Activated CD8-positive, alpha-beta memory T cell treated with anti-CD3 and anti-CD28 coated beads for 24 hours (primary cell): ENCODE measurements at regions not wholly inside any gene's neighbourhood (a gene's known extent, or its start where the extent isn't known, plus 50 kb on each side); places are given as distances from the start of the nearest gene placed in this dataset.
A peak's percentile ranks its signal among the peaks of the same experiment; 100 is the strongest.

Experiments used
- DNase-seq: peaks from one replicate; pipeline ENCODE4 v3.0.0-alpha.2; 2020

DNA sequence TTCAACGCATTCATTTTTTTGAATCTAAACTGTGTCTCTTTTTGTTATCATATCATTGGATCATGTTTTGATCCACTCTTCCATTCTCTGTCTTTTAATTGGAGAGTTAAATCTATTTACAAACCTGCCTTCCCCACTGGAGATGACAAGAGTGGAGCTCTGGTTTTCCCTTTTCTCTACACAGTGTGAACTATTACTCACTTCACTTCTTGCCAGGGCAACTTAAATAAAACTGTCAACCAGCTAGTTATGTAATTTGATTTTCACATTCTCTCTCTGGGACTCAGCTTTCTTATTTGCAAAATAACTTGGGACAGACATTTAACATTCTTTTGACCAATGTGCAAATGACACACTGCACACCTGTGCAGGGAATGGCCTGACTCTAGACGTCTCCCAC lies 230.8 kb upstream of the CST7 start:
- DNase-seq = no peak

DNA sequence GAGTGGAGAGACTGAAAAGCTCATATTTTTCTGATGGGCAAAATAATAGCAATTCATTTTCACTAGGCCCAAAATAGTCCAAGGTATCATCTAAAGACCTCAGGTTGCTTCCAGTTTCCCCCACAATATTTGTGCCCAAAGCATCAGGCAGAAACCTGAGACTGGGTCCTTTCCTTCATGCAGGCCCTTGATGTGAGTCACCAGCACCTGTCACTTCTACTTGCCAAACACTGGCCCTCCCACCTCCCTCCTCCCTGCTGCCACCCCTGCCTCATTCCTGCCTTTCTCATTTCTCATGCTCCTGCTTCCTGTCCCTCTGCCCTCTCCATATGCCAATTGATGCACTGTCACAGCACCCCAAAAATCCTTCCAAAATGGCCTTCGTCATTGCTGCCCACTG lies 230.4 kb upstream of the CST7 start:
- DNase-seq = peak; percentile 19

DNA sequence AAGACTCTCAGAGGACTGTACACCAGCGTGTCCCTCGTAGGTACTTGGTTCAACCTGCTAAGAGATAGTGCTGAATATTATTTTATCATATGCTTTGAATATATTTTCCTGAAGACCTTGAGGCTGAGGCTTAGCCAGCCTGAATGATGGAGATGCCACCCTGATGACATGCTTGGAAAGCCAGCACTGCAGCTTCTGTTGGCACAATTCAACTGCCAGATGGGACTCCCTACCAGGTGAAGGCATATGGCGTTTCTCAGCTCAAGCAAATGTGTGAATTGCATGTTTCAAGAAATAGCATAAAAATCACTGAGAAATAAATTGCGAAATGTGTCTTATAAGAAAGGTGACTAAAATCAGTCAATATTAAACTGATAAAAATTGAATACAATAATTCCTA lies 228.1 kb upstream of the CST7 start:
- DNase-seq = peak; percentile 9

DNA sequence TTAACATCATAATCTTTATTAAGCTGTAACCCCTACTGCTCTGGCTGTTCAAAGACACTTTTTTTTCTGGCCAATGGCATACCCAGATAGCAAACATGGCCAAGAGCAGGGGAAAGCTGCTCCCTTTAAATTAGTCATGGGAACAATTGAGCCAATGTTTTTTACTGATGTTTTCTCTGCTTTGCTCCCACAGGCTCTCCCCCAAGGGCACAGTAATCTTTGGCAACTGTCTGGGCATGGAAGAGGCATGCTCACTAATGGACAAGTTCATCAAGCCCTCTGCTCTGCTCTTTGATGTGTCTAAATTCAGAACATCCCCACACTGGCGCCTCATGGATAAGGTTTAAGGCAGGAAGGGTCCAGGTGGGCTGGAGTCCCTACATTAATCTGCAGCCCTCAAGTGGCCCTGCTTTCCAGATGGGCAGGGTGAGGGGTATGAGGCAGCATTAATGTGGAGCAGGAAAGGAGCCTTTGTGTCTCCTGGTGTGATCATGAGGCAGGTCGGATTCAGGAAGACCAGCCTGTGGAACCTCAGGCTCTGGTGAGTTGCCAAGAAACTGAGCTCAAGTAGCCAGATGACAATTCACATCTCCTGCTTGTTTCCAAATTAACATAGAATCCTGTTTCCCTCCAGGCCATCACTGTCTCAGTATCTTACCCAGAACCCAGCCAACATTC lies 227.0 kb upstream of the CST7 start:
- DNase-seq = peak; percentile 35

DNA sequence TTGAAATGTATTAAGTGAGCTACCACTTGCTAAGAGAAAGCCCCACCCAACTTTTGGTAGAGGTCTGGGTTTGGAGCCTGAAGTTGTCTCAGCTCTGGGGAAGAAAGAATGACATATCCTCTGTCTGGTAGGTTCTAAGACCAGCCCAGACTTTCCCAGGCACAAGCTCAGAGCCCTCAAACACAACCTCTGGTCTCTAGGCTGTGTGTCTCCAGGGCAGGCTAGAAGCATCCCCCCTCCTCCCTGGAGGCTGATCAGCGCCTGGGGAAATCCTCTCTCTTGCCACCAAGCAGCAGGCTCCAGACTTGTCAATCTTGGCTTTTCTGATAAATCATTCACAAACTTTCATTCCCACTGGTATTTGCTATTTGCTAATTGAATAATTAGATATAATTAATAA lies 226.5 kb upstream of the CST7 start:
- peak; percentile 24 for DNase-seq

DNA sequence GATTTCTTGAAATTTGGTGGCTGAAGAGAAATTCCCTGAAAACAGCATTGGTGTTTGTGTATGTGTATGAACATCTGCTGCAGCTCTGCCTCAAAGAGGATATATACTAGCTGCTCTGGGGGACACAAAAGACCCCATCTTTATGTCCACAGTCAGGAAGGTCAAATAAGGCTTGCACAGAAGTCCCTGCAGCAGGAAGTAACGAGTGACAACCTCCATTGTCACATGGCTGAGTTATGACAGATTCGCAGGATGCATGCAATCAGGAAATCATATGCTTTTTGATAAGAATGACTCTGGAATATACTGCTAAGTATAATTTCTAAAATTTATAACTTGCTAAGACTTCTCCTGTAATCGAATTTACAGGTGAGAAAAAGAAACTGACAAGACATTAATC lies 225.9 kb upstream of the CST7 start:
- peak; percentile 11 for DNase-seq

DNA sequence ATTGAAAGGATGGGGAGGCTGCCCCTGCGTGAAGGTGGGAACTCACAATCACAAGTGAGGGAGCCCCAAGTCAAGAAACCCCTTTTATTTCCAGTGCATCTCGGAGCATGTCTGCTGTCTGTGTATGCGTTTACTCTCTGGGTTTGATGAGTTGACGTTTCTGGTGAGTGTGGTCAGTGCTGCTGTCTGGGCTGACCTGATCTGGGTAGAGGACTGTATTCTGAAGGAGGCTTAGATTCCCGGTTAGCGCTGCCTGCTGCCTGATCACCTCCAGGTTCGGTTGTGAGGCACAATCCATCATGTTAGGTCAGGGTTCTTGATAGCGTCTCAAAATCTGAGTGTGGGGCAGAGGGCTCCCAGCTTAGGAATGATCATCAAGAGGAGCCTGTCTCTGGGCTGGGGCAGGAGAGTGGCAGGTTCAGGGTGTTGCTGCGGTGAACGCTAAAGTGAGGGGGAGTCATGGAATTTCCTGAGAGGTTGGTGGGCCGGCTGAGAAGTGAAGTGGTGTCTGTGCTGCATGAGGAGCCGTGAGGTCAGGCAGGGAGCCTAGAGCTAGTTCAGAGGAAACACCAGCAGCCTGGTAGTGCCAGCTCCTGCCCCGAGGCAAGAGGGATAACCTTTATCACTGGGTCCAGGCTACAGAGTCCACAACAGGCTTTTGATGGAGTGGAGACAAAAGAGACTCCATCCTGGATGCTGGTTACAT lies 225.3 kb upstream of the CST7 start:
- peak; percentile 37 for DNase-seq

DNA sequence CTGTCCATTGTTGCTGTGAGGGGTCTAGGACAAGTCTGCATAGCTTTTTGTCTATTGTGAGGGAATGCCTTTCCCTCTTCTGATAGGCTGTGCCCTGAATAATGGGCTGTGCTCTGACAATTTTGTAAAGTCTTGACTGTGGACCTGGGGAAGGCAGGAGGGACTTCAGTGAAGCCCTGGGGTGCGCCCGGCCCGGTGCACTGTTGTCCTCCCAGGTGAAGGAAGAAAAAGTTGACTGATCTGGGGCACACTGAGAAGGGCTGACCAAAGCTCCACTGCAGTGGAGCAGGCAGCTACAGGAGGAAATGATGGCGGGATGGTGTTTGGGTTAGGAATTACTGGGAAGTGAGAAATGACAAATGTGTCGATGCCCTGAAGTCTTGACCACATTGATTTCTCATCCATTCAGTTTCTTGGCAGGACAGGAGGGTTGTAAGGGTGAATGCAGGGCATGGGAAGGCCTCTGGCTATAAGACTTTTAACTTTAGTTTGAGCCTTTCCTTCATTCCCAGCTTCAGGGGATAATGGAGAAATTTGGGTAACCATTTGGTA lies 224.0 kb upstream of the CST7 start:
- peak; percentile 7 for DNase-seq

DNA sequence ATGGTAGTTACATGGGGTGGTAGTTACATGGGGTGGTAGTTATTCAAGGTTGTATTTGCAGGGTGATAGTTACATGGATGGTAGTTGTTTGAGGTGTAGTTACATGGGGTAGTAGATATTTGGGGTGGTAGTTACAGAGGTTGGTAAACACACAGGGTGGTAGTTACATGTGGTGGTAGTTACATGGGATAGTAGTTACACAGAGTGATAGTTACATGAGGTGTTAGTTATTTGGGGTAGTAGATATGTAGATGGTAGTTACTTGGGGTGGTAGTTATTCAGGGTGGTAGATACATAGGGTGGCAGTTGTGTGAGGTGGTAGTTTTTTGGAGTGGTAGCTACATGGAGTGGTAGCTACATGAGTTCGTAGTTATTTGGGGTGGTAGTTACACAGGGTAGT lies 221.3 kb upstream of the CST7 start:
- DNase-seq = no peak

DNA sequence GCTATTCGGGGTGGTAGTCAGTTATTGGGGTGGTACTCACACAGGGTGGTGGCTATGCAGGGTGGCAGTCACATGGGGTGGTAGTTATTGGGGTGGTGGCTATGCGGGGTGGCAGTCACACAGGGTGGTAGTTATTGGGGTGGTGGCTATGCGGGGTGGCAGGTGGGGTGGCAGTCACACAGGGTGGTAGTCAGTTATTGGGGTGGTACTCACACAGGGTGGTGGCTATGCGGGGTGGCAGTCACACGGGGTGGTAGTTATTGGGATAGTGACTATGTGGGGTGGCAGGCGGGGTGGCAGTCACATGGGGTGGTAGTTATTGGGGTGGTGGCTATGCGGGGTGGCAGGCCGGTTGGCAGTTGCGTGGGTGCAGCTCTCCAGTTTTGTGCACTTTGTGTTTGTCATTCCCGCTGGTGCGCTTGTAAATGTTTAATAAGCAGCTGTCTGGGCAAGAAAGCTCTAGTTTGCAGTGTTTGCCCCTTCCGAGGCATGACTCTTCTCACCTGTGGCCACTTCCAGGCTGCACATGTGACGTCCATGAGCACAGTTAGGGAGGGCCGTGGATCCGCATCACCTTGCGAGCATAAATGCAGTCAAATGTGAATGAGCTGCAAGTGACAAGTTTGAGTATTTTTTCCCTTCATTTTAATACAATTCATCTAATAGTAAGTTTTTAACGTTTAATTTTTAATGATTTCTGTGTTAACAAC lies 219.0 kb upstream of the CST7 start:
- peak; percentile 32 for DNase-seq

DNA sequence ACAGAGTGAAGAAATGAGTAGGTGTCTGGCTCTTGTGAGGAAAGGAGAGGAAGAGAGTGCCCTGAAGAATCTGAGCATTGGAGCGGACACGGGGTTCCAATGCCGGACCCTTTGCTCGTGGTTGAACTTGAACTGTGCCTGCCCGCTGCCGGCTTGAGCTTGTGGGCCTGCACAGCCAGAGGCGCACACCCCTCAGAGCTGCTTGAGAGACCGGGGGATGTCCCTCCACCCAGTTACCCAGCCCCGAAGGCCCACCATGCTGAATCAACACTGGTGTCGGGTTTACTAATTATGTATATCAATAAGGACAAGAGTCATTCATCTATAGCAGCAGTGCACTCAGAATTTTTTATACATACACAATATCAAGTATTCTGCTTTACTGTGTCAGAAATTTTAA lies 218.3 kb upstream of the CST7 start:
- DNase-seq = peak; percentile 28

DNA sequence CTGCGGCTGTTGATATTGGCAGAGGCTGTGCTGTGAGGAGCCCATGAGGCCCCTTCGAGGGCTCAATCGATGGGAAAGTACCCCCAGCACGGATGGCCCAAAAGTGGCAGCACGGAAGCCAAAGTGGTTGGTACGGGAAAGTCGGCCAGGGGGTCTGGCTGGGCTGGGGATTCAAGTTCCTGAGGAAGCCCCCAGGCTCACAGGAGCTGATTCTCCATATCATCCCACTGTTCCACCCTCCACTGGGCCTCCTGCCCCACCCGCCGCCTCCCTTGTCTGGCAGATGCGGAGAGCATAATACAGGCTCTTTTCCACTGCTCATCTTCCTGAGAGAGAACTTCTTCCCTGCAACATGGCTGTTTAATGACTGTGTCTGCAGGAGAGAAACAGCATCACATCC lies 217.8 kb upstream of the CST7 start:
- DNase-seq = peak; percentile 46

DNA sequence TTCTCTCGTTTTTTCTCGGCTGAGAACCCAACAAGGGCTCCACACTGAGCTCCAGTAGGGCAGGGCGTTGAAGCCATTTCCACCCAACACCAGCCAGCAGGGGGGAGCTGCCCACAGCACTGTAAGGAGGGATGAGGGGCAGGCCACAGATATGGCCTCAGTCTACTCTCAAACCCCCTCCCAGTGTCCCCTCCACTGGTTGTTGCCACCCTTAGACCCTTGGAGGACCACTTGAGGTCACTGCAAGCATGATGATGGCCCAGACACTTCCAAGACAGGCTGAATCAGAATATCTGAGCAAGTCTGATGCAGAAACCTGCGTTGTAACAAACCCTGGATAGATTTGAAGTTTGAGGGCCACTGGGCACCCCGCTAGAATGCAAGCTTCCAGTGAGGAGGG lies 217.0 kb upstream of the CST7 start:
- peak; percentile 37 for DNase-seq

DNA sequence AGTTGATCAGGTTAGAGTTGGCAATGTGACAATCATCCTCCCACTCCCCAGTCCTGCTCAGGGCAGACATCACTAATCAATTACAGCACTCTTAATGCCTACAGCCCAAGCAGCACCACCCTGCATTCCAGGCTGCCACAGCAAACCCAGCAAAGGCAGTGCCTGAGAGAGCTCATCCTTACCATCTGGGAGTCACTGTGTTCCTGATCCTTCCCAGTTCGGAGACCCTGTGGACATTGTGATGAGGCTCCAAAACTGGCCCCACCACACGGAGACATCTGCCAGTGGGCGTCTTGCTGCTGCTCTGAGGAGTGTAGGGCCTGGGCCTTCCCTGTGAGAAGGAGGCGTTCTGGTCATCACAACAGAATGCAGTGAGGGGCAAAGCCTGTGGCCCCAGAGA lies 216.5 kb upstream of the CST7 start:
- DNase-seq = peak; percentile 43

DNA sequence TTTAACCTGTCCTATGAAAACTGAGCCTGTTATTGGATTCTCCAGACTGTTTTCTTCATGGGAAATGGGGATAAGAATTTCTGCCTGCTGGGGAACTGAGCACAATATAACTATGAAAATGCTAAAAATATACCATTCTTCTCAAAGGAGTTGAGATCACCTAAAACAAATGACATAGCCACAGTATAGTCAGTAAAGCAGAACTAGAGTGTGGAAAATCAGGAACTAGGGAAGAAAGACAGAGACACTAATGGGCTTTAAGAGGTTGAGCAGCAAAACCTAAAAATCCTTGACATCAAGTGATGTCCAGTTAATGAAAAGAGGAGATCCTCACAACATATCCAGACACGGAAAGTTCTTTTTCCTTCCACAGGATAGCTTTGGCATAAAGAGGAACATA lies 215.7 kb upstream of the CST7 start:
- DNase-seq = no peak

DNA sequence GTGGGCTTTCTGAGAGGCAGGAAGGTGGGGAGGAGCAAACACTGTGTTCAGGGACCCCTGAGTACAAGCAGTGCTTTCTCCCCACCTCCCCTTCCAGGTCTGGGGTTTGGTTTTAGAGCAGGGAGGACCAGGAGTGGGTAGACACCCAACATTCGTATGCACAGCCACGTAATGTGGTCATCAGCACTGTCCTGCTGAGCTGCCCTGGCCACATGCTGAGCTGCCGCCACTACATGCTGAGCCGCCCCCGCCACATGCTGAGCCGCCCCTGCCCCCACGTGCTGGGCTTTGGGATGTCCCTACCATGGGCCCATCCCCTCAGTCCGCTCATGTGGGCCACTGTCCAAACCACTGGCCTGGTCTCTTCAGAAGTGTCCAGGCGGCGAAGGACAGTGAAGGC lies 214.9 kb upstream of the CST7 start:
- DNase-seq = peak; percentile 24

DNA sequence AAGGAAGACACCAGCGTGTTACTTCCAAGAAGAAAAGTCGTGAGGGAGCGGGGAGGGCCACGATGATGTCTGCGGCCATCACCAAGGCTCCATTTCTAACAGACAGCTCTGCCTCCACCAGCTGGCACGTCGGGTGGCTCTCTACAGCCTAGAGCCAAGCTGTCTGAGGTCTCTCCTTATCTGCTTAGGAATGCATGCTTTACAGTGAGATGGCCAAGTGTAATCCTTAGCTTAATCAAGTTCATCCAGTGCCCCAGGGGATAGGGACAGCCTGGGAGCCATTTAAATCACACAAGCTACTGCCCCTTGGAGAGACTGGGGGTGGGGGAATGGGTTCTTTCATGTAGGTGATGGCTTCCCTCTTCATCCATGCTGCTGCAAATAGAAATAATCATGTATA lies 213.8 kb upstream of the CST7 start:
- peak; percentile 30 for DNase-seq

DNA sequence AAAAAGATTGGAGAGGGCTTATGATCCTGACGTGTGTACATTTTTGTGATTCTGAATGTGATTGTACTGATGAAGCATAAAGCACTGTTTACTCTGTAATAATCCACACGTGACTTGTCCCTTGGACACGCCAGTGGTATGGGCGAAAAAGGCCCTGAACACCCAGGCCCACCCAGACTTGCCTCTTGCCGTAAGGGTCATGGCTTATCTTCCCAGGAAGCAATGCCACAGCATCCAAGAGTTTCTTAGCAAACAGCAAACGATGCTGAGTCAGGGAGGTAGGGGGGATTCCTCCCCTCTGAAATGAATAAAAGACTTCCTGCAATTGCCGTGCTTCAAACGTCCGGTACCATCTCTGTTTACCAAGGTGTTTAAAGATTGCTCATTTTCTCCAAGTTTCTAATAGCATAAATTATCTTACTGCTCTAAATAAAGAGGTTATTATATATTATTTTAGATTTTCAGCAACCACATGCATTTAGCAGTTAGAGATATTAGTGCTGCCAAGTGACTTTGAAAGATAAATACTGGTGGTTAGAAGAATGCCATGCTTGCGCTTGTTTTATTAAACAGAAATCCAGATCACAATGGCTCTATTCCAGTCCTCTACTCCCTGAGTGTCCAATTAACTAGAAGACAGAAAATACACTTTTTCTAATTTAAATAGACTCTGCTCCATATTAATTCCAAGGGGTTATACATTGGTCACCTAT lies 212.8 kb upstream of the CST7 start:
- DNase-seq = peak; percentile 9

DNA sequence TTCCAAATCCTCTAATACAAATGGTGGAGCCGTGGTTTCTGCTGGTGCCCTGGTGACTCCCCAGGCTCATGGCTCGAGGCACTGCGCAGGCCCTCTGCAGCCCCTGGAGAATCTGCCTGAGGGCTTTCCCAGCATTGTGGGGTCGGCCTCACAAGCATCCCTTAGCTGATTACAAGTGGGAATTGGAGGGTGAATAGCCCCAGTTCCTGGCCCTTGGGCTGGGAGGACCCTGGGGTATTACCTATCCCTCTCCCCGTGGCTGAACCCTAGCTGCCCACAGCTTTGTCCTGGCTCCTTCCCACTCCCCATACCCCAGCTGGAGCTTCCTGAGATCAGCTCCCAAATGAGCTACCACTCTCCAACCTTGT lies 212.2 kb upstream of the CST7 start:
- DNase-seq = peak; percentile 21

DNA sequence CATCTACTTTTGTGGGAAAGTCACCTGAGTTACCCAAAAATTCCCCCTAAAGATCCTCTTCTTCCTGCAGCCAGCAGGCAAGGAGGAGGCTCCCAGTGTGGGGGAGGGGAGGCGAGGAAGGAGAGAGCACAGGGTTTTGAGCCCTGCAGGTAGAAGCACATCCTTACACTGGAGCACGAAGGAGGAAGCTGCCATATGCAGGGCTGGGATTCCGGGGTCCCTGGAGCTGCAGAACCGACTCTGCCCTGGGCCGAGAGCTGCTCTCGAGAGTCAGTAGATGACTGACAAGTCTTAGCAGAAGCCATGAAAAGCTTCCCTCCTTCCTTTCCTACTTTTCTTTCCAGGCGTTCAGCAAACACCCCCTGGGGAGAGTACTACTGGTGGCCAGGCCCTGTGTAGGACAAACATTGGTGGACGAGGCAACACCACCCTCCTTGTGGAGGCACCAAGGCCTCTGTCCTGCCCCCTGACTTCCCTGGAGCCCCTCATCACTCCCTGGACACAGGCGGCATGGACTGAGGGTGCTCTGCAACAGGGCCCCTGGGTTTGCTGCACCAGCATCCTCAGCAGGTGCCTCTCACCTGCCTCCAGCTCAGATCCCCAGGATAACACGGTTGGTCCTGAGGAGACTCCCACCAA lies 211.7 kb upstream of the CST7 start:
- DNase-seq = peak; percentile 51

DNA sequence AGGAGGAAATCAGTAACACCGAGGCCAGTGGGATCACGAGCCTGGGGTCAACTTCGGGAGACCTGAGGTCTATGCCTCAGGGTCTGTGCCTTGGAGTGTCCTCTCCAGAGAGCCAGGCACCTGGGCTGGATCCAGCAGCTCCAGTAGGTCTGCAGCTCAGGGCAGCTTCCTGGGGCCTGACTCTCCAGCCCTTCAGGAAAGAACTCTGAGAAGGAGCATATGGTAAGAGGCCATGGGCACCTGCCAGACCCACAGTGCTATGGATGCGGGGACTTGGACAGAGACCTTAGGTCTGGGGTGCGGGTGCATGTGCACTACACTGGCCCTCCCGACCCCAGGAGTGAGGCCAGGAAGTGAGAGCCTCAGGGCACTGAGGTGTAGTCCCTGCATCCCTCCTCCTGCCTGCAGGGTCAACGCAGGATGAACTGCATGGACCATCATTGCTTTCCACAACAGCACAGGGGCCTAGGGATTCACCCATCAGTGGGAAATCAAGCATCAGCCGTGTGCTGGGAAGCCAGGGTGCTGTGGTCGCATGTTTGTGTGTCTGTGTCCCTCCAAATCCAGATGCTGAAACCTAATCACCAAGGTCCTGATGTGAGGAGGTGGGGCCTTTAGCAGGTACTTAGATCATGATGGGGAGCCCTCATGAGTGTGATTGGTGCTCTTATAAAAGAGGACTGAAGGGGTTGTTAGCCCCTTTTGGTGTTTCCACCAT lies 210.9 kb upstream of the CST7 start:
- DNase-seq = peak; percentile 49

DNA sequence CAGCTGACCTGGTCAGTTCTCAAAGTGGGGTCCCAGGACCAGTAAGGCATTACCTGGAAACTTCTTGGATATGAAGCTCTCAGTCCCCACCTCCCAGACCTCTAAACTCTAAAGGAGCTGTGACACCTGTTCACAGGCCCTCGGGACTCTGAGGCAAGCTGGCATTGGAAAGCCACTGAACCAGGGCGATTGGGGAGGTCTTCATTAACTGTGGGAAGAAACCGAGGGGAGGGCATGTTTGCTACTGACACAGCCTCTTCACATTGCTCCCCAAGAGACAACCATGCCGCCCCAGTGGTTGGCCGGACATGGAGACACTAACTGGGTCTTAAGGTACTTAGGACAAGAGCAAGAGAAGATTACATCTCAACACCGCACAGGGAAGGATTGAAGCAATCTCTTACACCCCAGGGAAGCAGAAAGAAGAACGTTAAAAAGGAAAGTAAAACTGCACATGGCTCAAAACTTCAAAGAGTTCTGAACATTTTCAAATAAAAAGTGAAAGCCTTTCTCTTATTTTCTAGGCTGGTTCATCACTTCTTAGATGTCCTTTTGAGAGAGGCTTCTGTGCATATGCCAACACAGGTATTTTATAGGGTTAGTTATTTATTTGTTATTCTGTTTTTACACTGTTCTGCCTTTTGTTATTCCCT lies 210.0 kb upstream of the CST7 start:
- peak; percentile 64 for DNase-seq
